Activated naive CD4-positive, alpha-beta T cell treated with anti-CD3 and anti-CD28 coated beads, Interleukin-2, amount 50 U/mL, for 24 hours (primary cell): ENCODE measurements at regions not wholly inside any gene's neighbourhood (a gene's known extent, or its start where the extent isn't known, plus 50 kb on each side); places are given as distances from the start of the nearest gene placed in this dataset.
"Not testable (repeated sequence)": the region's sequence is repeated elsewhere in the genome, so short reads cannot be mapped to it uniquely, and the experiment has no call there.

Experiments used
- H3K27ac Mint-ChIP-seq: one replicate; pipeline ENCODE4 v1.8.0; 2021; ENCODE audit warnings: mild to moderate bottlenecking, mixed read lengths
- H3K27me3 Mint-ChIP-seq: one replicate; pipeline ENCODE4 v1.8.0; 2021; ENCODE audit warnings: mixed read lengths
- H3K36me3 Mint-ChIP-seq: one replicate; pipeline ENCODE4 v1.8.0; 2021; ENCODE audit warnings: mixed read lengths
- H3K4me1 Mint-ChIP-seq: one replicate; pipeline ENCODE4 v1.8.0; 2021; ENCODE audit warnings: mixed read lengths
- H3K4me3 Mint-ChIP-seq: one replicate; pipeline ENCODE4 v1.8.0; 2021; ENCODE audit warnings: mild to moderate bottlenecking, mixed read lengths
- H3K9me3 Mint-ChIP-seq: one replicate; pipeline ENCODE4 v1.8.0; 2021; ENCODE audit warnings: mixed read lengths

- Mint-ChIP-seq H3K4me3 (no peak overlapping the region), H3K36me3 (peaks cover 62% of the 10 kb centered on the region), H3K27ac (no peak overlapping the region), H3K4me1 (no peaks in the 10 kb centered on the region), H3K9me3 (peaks cover 29% of the 10 kb centered on the region), H3K27me3 (no peaks in the 10 kb centered on the region)
These were observed 1477.6 kb downstream of the UQCRFS1 start for GRCh38 chr19:27735314-27735713.

- Mint-ChIP-seq H3K9me3 (peaks cover 29% of the 10 kb centered on the region), H3K27me3 (no peaks in the 10 kb centered on the region), H3K36me3 (peaks cover 56% of the 10 kb centered on the region), H3K4me1 (no peaks in the 10 kb centered on the region), H3K27ac (no peak overlapping the region), H3K4me3 (no peak overlapping the region)
These were observed 1478.3 kb downstream of the UQCRFS1 start for GRCh38 chr19:27734496-27735220.

GRCh38 chr19:27733551-27734266 is 1479.2 kb downstream of the UQCRFS1 start:
- Mint-ChIP-seq H3K27me3 (no peaks in the 10 kb centered on the region), H3K9me3 (peaks cover 29% of the 10 kb centered on the region), H3K4me1 (no peaks in the 10 kb centered on the region), H3K4me3 (no peak overlapping the region), H3K36me3 (peaks cover 51% of the 10 kb centered on the region), H3K27ac (no peak overlapping the region)

- Mint-ChIP-seq H3K27me3 (no peaks in the 10 kb centered on the region), H3K9me3 (peaks cover 12% of the 10 kb centered on the region)
These were observed 1483.6 kb downstream of the UQCRFS1 start for GRCh38 chr19:27729332-27729731.

GRCh38 chr19:27722625-27723024 is 1490.3 kb downstream of the UQCRFS1 start:
- Mint-ChIP-seq H3K27me3 (no peaks in the 10 kb centered on the region), H3K9me3 (peaks cover 24% of the 10 kb centered on the region), H3K4me3 (no peak overlapping the region), H3K36me3 (peaks cover 6% of the 10 kb centered on the region), H3K4me1 (no peaks in the 10 kb centered on the region), H3K27ac (no peak overlapping the region)

More at GRCh38 chr19:27729332-27729731, 1483.6 kb downstream of the UQCRFS1 start:
- no peak overlapping the region for H3K27ac Mint-ChIP-seq
- H3K4me1 Mint-ChIP-seq, result no peaks in the 10 kb centered on the region
- no peak overlapping the region for H3K4me3 Mint-ChIP-seq
- H3K36me3 Mint-ChIP-seq, result peaks cover 20% of the 10 kb centered on the region

GRCh38 chr19:27720155-27720554 is 1492.8 kb downstream of the UQCRFS1 start:
- Mint-ChIP-seq H3K27ac (no peak overlapping the region), H3K4me3 (no peak overlapping the region), H3K36me3 (peaks cover 5% of the 10 kb centered on the region), H3K27me3 (no peaks in the 10 kb centered on the region), H3K4me1 (no peaks in the 10 kb centered on the region), H3K9me3 (peaks cover 24% of the 10 kb centered on the region)

GRCh38 chr19:27719034-27719433 is 1493.9 kb downstream of the UQCRFS1 start:
- Mint-ChIP-seq H3K36me3 (peaks cover 3% of the 10 kb centered on the region), H3K9me3 (peaks cover 24% of the 10 kb centered on the region), H3K27ac (no peak overlapping the region), H3K4me1 (no peaks in the 10 kb centered on the region), H3K4me3 (no peak overlapping the region), H3K27me3 (no peaks in the 10 kb centered on the region)

- H3K36me3 Mint-ChIP-seq, result peaks cover 3% of the 10 kb centered on the region
- no peaks in the 10 kb centered on the region for H3K4me1 Mint-ChIP-seq
- no peaks in the 10 kb centered on the region for H3K27me3 Mint-ChIP-seq
- peaks cover 22% of the 10 kb centered on the region for H3K9me3 Mint-ChIP-seq
- no peak overlapping the region for H3K27ac Mint-ChIP-seq
- no peak overlapping the region for H3K4me3 Mint-ChIP-seq
These were observed 1494.7 kb downstream of the UQCRFS1 start for GRCh38 chr19:27718234-27718633.

- H3K9me3 Mint-ChIP-seq, result peaks cover 21% of the 10 kb centered on the region
- peaks cover 3% of the 10 kb centered on the region for H3K36me3 Mint-ChIP-seq
- no peak overlapping the region for H3K4me3 Mint-ChIP-seq
- no peak overlapping the region for H3K27ac Mint-ChIP-seq
- no peaks in the 10 kb centered on the region for H3K4me1 Mint-ChIP-seq
- no peaks in the 10 kb centered on the region for H3K27me3 Mint-ChIP-seq
These were observed 1495.1 kb downstream of the UQCRFS1 start for GRCh38 chr19:27717825-27718224.

GRCh38 chr19:27716922-27717321 is 1496.0 kb downstream of the UQCRFS1 start:
- Mint-ChIP-seq H3K27me3 (no peaks in the 10 kb centered on the region), H3K9me3 (peaks cover 26% of the 10 kb centered on the region), H3K36me3 (peaks cover 3% of the 10 kb centered on the region), H3K27ac (no peak overlapping the region), H3K4me1 (no peaks in the 10 kb centered on the region), H3K4me3 (no peak overlapping the region)

GRCh38 chr19:27714857-27715256 is 1498.1 kb downstream of the UQCRFS1 start:
- no peak overlapping the region for H3K4me3 Mint-ChIP-seq
- H3K4me1 Mint-ChIP-seq, result no peaks in the 10 kb centered on the region
- H3K27me3 Mint-ChIP-seq, result no peaks in the 10 kb centered on the region
- H3K27ac Mint-ChIP-seq, result no peak overlapping the region
- peaks cover 23% of the 10 kb centered on the region for H3K9me3 Mint-ChIP-seq
- no peaks in the 10 kb centered on the region for H3K36me3 Mint-ChIP-seq

GRCh38 chr19:27709496-27709895 is 1503.5 kb downstream of the UQCRFS1 start:
- Mint-ChIP-seq H3K9me3 (peaks cover 13% of the 10 kb centered on the region), H3K36me3 (no peaks in the 10 kb centered on the region), H3K4me1 (no peaks in the 10 kb centered on the region), H3K4me3 (no peak overlapping the region), H3K27ac (no peak overlapping the region), H3K27me3 (no peaks in the 10 kb centered on the region)

- not testable (repeated sequence) for H3K27me3 Mint-ChIP-seq, H3K36me3 Mint-ChIP-seq, H3K27ac Mint-ChIP-seq, H3K4me3 Mint-ChIP-seq, H3K4me1 Mint-ChIP-seq
- peaks cover 13% of the 10 kb centered on the region for H3K9me3 Mint-ChIP-seq
These were observed 1504.0 kb downstream of the UQCRFS1 start for GRCh38 chr19:27708986-27709385.

- H3K4me3 Mint-ChIP-seq, H3K27ac Mint-ChIP-seq, H3K36me3 Mint-ChIP-seq, H3K4me1 Mint-ChIP-seq, H3K27me3 Mint-ChIP-seq, H3K9me3 Mint-ChIP-seq: not testable (repeated sequence)
These were observed 1505.9 kb downstream of the UQCRFS1 start for GRCh38 chr19:27707026-27707425.

- no peak overlapping the region for H3K27ac Mint-ChIP-seq
- no peak overlapping the region for H3K4me3 Mint-ChIP-seq
- H3K9me3 Mint-ChIP-seq, result peaks cover 1% of the 10 kb centered on the region
- peaks cover 2% of the 10 kb centered on the region for H3K36me3 Mint-ChIP-seq
- H3K27me3 Mint-ChIP-seq, result no peaks in the 10 kb centered on the region
- no peaks in the 10 kb centered on the region for H3K4me1 Mint-ChIP-seq
These were observed 1507.1 kb downstream of the UQCRFS1 start for GRCh38 chr19:27705896-27706295.

GRCh38 chr19:27694361-27695055 is 1518.4 kb downstream of the UQCRFS1 start:
- Mint-ChIP-seq H3K36me3 (no peaks in the 10 kb centered on the region), H3K27ac (no peak overlapping the region), H3K4me1 (no peaks in the 10 kb centered on the region), H3K9me3 (no peaks in the 10 kb centered on the region), H3K4me3 (no peak overlapping the region), H3K27me3 (no peaks in the 10 kb centered on the region)
